GM23338 (cell line): ENCODE measurements at regions not wholly inside any gene's neighbourhood (a gene's known extent, or its start where the extent isn't known, plus 50 kb on each side); places are given as distances from the start of the nearest gene placed in this dataset.
"Not testable (repeated sequence)": the region's sequence is repeated elsewhere in the genome, so short reads cannot be mapped to it uniquely, and the experiment has no call there.

Source experiments
- ATAC-seq: fragments of 200-7000 bp; cut with Tn5 transposase; 3 replicates; pipeline ENCODE4 v1.9.1; 2020
- DNase-seq: peaks from one replicate; pipeline ENCODE4 v3.0.0-alpha.2; 2015; ENCODE audit warnings: low spot score
- H2AFZ ChIP-seq: fragments of 200-600 bp; sonication (generic); 2 replicates; pipeline ENCODE4 v1.8.0; 2016; ENCODE audit warnings: antibody characterized with exemption, mild to moderate bottlenecking, moderate library complexity
- H3F3A ChIP-seq: fragments of 200-600 bp; sonication (generic); replicated peaks from 2 replicates; pipeline ENCODE4 v1.8.0; 2017; ENCODE audit warnings: antibody characterized with exemption, mixed run types, low read depth
- H3K27ac ChIP-seq: fragments of 200-600 bp; sonication (generic); 2 replicates; pipeline ENCODE4 v1.6.1; 2016; ENCODE audit warnings: low read depth
- H3K27me3 ChIP-seq: fragments of 200-600 bp; sonication (generic); 2 replicates; pipeline ENCODE4 v1.8.0; 2016; ENCODE audit warnings: mild to moderate bottlenecking, mixed run types, moderate library complexity; ENCODE audit not compliant: insufficient read depth
- H3K36me3 ChIP-seq: fragments of 200-600 bp; sonication (generic); 2 replicates; pipeline ENCODE4 v1.8.0; 2016; ENCODE audit warnings: mild to moderate bottlenecking; ENCODE audit not compliant: insufficient read depth
- H3K4me1 ChIP-seq: fragments of 200-600 bp; sonication (generic); 2 replicates; pipeline ENCODE4 v1.8.0; 2016; ENCODE audit warnings: mild to moderate bottlenecking, moderate library complexity; ENCODE audit not compliant: insufficient read depth
- H3K4me2 ChIP-seq: fragments of 200-600 bp; sonication (generic); 2 replicates; pipeline ENCODE4 v1.7.1; 2017; ENCODE audit warnings: mixed run types
- H3K4me3 ChIP-seq: fragments of 200-600 bp; sonication (generic); 2 replicates; pipeline ENCODE4 v1.6.1; 2016; ENCODE audit warnings: mixed run types
- H3K79me2 ChIP-seq: fragments of 200-600 bp; sonication (generic); replicated peaks from 2 replicates; pipeline ENCODE4 v1.8.0; 2017; ENCODE audit warnings: mild to moderate bottlenecking; ENCODE audit not compliant: insufficient read depth
- H3K9me2 ChIP-seq: fragments of 200-600 bp; sonication (generic); 2 replicates; pipeline ENCODE4 v1.8.0; 2017; ENCODE audit not compliant: insufficient read depth
- H4K20me1 ChIP-seq: fragments of 200-600 bp; sonication (generic); replicated peaks from 2 replicates; pipeline ENCODE4 v1.8.0; 2017; ENCODE audit warnings: mild to moderate bottlenecking; ENCODE audit not compliant: insufficient read depth
- H3K27ac Mint-ChIP-seq: 2 replicates; pipeline ENCODE4 v1.8.0; 2020; ENCODE audit warnings: inconsistent platforms, mild to moderate bottlenecking, moderate library complexity, mixed read lengths
- H3K27me3 Mint-ChIP-seq: 3 replicates; pipeline ENCODE4 v1.8.0; 2022; ENCODE audit warnings: low read depth, mild to moderate bottlenecking, moderate library complexity, mixed read lengths, inconsistent platforms; ENCODE audit not compliant: insufficient read depth, poor library complexity
- H3K36me3 Mint-ChIP-seq: 3 replicates; pipeline ENCODE4 v1.8.0; 2021; ENCODE audit warnings: low read depth, mild to moderate bottlenecking, inconsistent platforms, moderate library complexity, mixed read lengths
- H3K4me1 Mint-ChIP-seq: 3 replicates; pipeline ENCODE4 v1.8.0; 2020; ENCODE audit warnings: mild to moderate bottlenecking, inconsistent platforms, mixed read lengths
- H3K4me3 Mint-ChIP-seq: 3 replicates; pipeline ENCODE4 v1.8.0; 2021; ENCODE audit warnings: moderate library complexity, mild to moderate bottlenecking, inconsistent platforms, mixed read lengths
- H3K9me3 Mint-ChIP-seq: 3 replicates; pipeline ENCODE4 v1.8.0; 2020; ENCODE audit warnings: moderate library complexity, mild to moderate bottlenecking, inconsistent platforms, mixed read lengths
- CREB1 ChIP-seq: fragments of 250-450 bp; sonication (Bioruptor Pico); IDR thresholded peaks from 2 replicates; pipeline ENCODE4 v1.5.0; 2020; ENCODE audit warnings: low read depth, mild to moderate bottlenecking, moderate library complexity
- CTCF ChIP-seq, 2 experiments: fragments of 200-600 bp in 1 of 2; sonication (generic) in 1 of 2; conservative IDR thresholded peaks; 2 replicates each; pipeline versions ENCODE4 v1.5.1 to v1.6.1; 2016 to 2017; ENCODE audit warnings: antibody characterized with exemption in 2 of 2, low read depth in 2 of 2, mild to moderate bottlenecking in 2 of 2, moderate library complexity in 1 of 2
- ETS1 ChIP-seq: IDR thresholded peaks from 2 replicates; pipeline ENCODE4 v1.6.1; 2016; ENCODE audit warnings: antibody characterized with exemption
- EZH2 ChIP-seq: fragments of 200-600 bp; sonication (generic); IDR thresholded peaks from one replicate; pipeline ENCODE4 v1.8.0; 2017; ENCODE audit warnings: antibody characterized with exemption, mild to moderate bottlenecking, low read depth; ENCODE audit not compliant: unreplicated experiment
- EZH2phosphoT487 ChIP-seq: fragments of 200-600 bp; sonication (generic); IDR thresholded peaks from one replicate; pipeline ENCODE4 v1.8.1; 2018; ENCODE audit warnings: antibody characterized with exemption; ENCODE audit not compliant: unreplicated experiment
- JUNB ChIP-seq: IDR thresholded peaks from one replicate; pipeline ENCODE4 v1.6.1; 2016; ENCODE audit warnings: antibody characterized with exemption; ENCODE audit not compliant: unreplicated experiment
- POLR2AphosphoS5 ChIP-seq: IDR thresholded peaks from 2 replicates; pipeline ENCODE4 v1.6.1; 2016; ENCODE audit warnings: antibody characterized with exemption, low read depth
- STAT1 ChIP-seq: IDR thresholded peaks from one replicate; pipeline ENCODE4 v1.6.1; 2016; ENCODE audit warnings: antibody characterized with exemption; ENCODE audit not compliant: unreplicated experiment
- ZNF331 ChIP-seq: fragments of 250-450 bp; sonication (Bioruptor Pico); IDR thresholded peaks from 2 replicates; pipeline ENCODE4 v1.5.0; 2020; ENCODE audit warnings: low read depth, mild to moderate bottlenecking, moderate library complexity
- ZNF462 ChIP-seq: fragments of 250-450 bp; sonication (Bioruptor Pico); IDR thresholded peaks from 2 replicates; pipeline ENCODE4 v1.5.0; 2020; ENCODE audit warnings: mild to moderate bottlenecking, moderate library complexity

GRCh38 chr4:18159117-18159912 lies 137.8 kb upstream of the LCORL start:
- not testable (repeated sequence) for H3K79me2 ChIP-seq
- ATAC-seq, result peak; percentile 37; the same call in 1 of the 3 replicates

GRCh38 chr4:18155067-18156041 lies 133.8 kb upstream of the LCORL start:
- Mint-ChIP-seq H3K4me1 (no peaks in the 10 kb centered on the region), H3K36me3 (no peaks in the 10 kb centered on the region; the same call in 2 of the 3 replicates), H3K27me3 (no peaks in the 10 kb centered on the region), H3K9me3 (no peaks in the 10 kb centered on the region; the same call in 1 of the 3 replicates), H3K27ac (no peak overlapping the region), H3K4me3 (no peak overlapping the region)
- H4K20me1 ChIP-seq, result no peaks in the 10 kb centered on the region
- no peak for ATAC-seq
- no peaks in the 10 kb centered on the region for H3F3A ChIP-seq
- no peak overlapping the region for H3K27ac ChIP-seq
- no peaks in the 10 kb centered on the region for H3K27me3 ChIP-seq
- H3K79me2 ChIP-seq, result no peaks in the 10 kb centered on the region
- H3K36me3 ChIP-seq, result no peaks in the 10 kb centered on the region
- no peak overlapping the region for H3K4me2 ChIP-seq
- no peaks in the 10 kb centered on the region for H3K4me1 ChIP-seq
- H2AFZ ChIP-seq, result no peak overlapping the region; the same call in 1 of the 2 replicates
- H3K9me2 ChIP-seq, result peaks cover 10% of the 10 kb centered on the region
- H3K4me3 ChIP-seq, result no peak overlapping the region
- DNase-seq, result no peak
- TF ChIP-seq POLR2AphosphoS5, result no peak
- TF ChIP-seq CREB1 (CRISPR knock-in tag), result no peak
- no peak for TF ChIP-seq ZNF331 (CRISPR knock-in tag)
- TF ChIP-seq EZH2, result no peak
- no peak for TF ChIP-seq STAT1
- TF ChIP-seq EZH2phosphoT487, result no peak
- no peak for TF ChIP-seq JUNB
- TF ChIP-seq ZNF462 (CRISPR knock-in tag), result no peak
- TF ChIP-seq CTCF (conservative IDR thresholded peaks at IDR 0.05; ENCODE audit: low read depth in 2 of 2), result no peak
- TF ChIP-seq ETS1, result no peak

More at GRCh38 chr4:18159117-18159912, 137.8 kb upstream of the LCORL start:
- H3K27ac Mint-ChIP-seq, H3K27me3 ChIP-seq, H3K4me1 ChIP-seq, H3K4me3 ChIP-seq, H3K4me1 Mint-ChIP-seq, H3K36me3 Mint-ChIP-seq, H3K4me2 ChIP-seq, H4K20me1 ChIP-seq, H3K4me3 Mint-ChIP-seq, DNase-seq, H3K36me3 ChIP-seq, H3K27ac ChIP-seq, H3K27me3 Mint-ChIP-seq, H3F3A ChIP-seq, H3K9me3 Mint-ChIP-seq: not testable (repeated sequence)
- peak overlapping the region; percentile 38; the same call in 1 of the 2 replicates for H2AFZ ChIP-seq
- peaks cover 14% of the 10 kb centered on the region for H3K9me2 ChIP-seq
